NCI-H1417 (cell line): ENCODE measurements at regions not wholly inside any gene's neighbourhood (a gene's known extent, or its start where the extent isn't known, plus 50 kb on each side); places are given as distances from the start of the nearest gene placed in this dataset.
"Not testable (repeated sequence)": the region's sequence is repeated elsewhere in the genome, so short reads cannot be mapped to it uniquely, and the experiment has no call there.

ENCODE experiments used
- DNase-seq, 3 experiments: peaks; one replicate each; lab custom pipeline; 2025; lab: John Stamatoyannopoulos, UW

DNA sequence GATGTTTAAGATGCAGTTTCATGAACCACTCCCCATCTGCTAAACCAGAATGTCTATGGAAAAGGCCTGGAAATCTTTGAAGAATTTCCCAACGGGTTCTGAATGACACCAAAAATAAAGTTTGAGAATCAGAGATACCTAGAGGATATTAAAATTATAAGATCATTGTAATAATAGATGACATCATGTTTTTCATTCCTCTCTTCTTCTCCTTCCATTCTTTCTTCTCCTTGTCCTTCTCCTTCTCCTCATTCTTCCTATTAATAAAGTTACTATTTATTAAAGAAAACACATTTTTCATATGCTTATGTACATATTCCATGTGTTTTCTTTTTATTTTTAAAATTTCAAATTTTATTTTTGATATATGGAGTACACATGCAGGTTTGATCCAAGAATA lies 1449.4 kb downstream of the LRFN5 start:
- DNase-seq: no peak

DNA sequence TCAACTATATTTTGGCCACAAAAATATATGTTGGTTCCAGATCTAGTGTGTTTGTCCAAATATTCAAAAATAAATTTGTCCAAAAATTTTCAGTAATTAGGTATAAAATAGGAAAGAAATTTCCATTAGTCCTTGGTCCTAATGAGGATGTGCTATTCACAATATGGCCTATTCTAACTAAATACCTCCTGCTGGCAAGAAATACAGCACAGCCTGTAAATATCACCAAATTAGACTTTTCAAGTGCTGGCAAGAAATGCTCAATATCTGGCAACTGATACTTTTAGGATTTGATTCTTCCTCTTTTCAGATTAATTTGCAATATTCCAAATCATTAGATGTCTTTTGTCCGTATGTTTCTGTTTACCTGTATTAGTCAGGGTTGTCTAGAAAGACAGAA lies 1446.2 kb downstream of the LRFN5 start:
- no peak for DNase-seq

DNA sequence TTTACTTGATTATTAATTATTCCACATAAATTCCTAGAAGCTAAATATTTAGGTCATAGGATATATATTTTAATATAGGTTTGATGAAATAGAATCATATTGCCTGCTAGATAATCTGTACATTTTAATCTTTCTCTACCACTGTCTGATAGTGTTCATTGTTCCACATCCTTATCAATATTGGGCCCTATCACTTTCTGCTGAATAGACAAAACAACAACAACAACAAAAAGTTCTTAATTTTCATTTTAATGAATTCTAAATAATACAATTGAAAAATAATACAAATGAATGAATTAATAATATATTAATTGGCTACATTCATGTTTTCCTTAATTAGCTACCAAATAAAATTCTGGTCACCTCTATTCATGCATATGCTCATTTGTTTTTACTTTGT lies 1437.2 kb downstream of the LRFN5 start:
- DNase-seq: no peak

DNA sequence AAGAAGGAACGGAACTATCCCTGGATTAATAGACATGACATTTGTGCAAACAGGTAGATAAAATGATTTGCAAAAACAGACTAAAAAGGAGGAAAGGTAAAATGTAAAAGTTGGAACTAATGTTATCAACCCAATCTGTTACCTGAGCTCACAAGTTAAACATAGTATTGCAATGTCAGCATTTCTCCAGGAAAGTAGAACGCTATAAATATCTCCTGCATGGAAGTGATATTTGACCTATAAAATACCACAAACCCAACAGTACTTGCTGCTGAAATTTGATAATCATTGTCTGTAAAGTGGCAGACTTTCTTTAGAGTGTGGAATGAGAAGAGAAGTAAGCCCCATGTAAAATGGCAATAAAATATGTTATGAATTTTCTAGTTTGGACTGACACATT lies 1435.7 kb downstream of the LRFN5 start:
- DNase-seq: peak in 1 of 3 experiments; percentile 71

DNA sequence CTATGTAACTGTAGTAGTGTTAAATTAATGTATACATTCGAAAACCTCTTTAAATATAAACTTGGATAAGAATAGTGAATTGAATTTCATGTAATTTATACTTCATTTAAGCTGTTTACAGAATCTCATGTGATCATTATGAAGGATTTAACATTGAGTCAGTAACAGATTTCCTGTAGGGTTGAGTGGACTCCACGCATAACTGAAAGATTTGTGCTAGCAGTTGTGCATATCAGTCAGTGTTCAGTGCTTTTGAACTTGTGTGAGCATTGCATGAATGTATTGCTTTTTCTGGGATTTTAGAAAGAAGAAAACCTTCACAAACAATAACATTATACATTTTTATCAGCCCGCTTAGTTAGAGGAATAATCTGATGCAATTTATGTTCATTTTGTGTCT lies 1435.3 kb downstream of the LRFN5 start:
- DNase-seq: no peak

DNA sequence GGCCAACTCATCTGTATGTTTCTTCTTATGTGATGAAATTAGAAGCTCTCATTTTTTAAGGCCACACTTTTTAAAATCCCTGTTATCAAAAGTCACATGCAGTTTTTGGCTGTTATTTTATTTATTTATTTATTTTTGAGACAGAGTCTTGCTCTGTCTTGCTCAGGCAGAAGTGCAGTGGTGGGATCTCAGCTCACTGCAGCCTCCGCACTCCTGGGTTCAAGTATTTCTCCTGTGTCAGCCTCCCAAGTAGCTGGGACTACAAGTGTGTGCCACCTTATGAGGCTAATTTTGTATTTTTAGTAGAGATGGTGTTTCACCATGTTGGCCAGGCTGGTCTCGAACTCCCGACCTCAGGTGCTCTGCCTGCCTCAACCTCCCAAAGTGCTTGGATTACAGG lies 1434.5 kb downstream of the LRFN5 start:
- DNase-seq: no peak

DNA sequence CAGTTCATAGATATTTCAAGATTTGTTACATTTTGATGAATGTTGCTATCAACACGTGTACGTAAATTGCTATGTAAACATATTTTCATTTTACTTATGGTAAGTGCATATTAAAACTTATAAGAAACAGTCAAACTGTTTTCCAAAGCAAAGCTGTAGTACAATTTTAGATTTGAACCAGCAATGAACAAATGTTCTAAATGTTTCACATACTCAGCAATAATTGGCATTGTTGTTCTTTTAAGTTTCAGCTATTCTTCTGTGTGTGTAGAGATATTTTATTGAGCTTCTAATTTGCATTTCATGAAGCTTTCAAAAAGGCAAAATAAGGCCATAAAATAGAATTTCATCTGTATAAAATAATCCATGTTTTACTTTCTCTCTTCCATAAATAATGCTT lies 1433.2 kb downstream of the LRFN5 start:
- no peak for DNase-seq

DNA sequence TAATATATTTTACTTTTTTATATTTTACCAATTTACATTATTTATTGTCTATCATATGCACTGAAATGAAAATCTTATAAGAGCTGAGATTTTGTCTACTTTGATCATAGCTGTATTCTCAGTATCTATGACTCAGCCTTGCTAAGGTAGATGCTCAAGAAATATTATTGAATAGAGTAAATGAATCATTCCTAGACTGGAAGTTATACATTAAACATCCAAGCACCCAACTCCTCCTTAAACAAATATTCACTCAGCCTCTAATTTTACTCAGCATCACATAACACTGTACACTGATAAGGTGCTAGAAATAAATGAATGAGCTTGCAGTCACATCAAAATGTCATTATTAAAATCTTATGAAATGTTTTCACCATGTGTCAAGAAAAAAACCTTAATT lies 1424.9 kb downstream of the LRFN5 start:
- no peak for DNase-seq

DNA sequence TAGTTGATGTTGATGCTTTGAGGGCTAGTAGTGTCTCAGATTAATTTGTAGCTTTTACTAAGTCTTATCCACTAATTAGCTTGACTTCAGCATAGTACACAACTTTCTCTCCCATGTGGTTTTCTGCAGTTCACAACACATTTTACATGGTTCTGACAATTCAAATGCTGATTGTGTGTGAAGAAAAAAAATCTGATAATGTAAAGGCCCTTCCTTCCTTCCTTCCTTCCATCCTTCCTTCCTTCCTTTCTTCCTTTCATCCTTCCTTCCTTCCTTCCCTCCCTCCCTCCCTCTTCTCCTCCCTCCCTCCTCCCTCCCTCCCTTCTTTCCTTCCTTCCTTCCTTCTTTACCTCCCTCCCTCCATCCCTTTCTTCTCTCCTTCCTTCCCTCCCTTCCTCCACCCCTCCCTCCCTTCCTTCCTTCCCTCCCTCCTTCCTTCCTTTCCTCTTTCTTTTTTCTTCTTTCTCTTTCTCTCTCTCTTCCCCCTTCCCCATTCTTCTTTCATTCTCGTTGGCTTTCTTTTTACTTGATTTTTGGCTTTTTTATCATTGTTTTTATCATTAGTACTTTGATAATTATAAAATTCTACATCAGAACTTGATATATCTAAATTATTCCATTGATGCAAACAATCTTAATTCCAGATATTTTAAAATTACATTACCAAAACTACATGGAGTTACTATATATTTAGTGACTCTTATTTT lies 1415.6 kb downstream of the LRFN5 start:
- no peak for DNase-seq

DNA sequence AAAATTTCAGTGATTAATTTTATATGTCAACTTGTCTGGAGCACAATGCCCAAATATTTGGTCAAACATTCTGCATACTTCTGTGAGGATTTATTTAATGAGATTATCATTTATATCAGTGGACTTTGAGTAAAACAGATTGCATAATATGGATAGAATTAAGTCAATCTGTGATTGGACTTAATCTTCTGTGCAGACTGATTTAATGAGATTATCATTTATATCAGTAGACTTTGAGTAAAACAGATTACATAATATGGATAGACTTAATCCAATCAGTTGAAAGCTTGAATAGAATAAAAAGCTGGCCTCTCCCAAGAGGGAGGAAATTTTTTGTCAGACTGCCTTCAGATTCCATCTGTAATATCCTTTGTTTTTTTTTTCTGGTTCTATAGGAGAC lies 1413.2 kb downstream of the LRFN5 start:
- DNase-seq: no peak

DNA sequence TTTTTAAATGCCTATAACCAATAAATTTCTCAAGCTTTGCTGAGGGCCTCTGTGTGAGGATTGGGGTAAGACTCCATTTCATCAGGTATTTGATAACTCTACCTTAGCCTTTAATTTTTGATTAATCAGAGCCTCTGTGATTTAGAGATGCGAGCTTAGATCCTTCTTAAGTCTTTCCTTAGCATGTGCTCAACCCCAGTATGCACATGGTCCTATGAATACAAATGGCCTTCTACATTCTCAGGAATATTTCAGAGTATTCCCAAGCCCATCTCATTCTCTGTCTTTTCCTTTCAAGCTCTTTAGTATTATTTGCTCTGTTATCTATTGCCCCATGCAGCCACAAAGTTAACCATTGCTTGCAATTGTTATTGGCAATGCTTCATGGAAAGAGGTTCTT lies 1407.7 kb downstream of the LRFN5 start:
- no peak for DNase-seq

DNA sequence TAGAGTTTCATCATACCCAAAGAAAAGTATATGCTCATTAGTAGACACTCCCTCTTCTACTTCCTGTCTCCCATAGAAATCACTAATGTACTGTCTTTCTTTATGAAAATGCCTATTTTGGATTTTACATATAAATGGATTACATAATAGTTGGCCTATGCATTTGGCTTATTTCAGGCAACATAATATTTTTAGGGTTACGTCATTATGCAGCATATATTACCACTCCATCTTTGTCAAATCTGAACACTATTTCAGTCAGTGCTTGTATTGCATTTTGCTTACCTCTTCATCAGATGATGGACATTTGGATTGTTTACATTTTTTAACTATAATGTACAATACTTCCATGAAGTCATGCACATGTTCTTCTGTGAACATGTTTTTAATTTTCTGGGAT lies 1406.1 kb downstream of the LRFN5 start:
- no peak for DNase-seq

DNA sequence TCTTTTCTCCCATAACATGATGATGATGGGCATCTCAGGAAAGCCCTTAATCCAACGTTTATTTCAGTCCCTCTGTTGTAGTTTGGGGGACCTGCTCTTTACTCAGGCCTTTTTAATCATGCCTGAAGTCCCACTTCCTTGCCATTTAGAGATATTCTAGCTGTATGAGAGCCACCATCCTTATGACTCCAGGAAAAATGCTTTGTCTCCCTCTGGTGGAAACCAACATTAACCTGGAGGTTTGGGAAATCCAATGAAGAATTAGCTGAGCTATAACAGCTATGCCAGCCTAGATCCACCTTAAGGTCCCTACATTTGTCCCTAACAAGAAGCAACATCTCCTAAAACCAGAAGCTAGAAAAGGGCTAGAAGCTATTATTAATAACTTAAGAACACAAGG lies 1399.1 kb downstream of the LRFN5 start:
- DNase-seq: peak in 1 of 3 experiments; percentile 5

DNA sequence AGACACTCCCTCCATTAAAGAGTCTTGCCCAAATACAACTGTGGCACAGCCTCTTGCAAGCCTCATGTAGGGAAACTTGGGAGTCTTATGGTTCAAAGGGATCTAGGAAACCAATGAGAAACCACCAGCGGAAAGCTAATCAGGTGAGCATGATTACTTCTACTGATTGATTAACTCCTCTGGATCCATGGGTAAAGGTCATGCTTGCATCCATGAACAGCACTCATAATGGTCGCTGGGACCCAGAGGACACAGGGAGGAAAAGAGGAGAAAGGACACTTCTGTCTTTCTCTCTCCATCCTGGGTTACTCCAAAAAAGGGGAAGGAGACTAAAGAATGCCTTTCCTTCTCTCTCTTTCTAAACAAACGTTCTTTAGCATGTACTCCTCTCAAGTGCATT lies 1397.2 kb downstream of the LRFN5 start:
- peak in 2 of 3 experiments; percentile 9 to 39 for DNase-seq

DNA sequence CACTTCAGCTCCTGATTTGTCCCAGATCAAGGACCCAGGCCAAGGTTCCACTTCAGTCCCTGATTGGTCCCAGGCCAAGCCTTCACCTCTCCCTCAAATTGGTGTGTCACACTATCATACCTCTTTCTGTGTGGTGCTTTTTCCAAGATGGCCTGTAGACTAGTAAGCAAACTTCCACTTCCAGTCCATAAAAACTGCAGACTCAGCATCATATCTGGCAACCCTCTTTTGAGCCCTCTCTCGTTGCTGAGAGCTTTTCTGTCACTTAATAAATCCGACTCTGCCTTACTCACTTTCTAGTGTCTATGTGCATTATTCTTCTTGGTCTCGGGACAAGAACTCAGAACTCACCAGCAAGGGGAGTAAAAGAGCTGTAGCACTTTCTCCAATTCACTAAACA lies 1395.1 kb downstream of the LRFN5 start:
- peak in 1 of 3 experiments; percentile 15 for DNase-seq

DNA sequence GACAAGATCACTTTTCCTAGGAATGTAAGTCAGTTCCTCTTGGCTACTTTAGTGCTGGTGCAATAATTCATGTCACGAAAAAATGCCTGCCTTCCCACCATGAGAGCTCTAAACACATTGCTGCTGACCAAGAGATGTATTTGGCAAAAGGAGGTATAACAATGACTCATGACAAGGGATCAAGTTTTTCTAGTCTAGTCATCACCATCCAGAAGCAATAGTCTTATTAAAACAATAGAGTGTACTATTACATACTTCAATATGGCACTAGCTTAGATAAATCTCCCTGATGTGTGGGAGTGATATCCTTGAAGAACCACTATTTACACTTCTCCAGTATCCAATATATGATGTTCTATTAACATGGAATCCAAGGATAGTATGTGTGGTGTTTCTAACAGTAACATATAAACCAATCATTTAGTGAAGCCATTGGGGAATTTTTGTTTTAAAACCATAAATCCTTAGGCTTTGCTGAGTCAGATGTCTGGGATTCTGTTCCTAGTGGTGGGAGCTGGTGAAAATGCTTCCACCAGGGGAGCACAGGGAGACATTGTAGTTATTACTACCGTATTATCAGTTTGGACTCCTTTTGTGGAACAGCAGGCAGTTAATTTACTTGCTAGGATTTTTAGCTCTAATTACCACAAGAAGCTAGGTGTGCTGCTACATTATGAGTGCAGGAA lies 1387.5 kb downstream of the LRFN5 start:
- DNase-seq: no peak

DNA sequence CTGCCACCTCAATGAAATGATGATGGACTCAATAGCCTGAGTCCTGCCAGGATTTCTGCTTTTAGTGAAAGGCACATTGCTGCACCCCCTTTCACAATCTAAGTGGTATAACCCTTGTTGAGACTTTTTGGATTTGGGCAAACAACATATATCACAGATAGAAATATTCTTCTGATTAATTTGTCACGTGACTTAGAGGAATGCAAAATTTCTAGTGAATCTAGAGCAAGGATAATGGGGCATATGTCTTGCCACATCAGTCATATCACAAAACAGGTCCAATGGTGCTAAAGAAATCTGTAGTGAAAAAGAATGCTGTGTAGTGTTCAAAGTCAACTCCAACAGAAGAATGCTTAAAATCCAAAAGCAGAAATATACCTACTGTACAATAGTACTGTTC lies 1386.3 kb downstream of the LRFN5 start:
- no peak for DNase-seq

DNA sequence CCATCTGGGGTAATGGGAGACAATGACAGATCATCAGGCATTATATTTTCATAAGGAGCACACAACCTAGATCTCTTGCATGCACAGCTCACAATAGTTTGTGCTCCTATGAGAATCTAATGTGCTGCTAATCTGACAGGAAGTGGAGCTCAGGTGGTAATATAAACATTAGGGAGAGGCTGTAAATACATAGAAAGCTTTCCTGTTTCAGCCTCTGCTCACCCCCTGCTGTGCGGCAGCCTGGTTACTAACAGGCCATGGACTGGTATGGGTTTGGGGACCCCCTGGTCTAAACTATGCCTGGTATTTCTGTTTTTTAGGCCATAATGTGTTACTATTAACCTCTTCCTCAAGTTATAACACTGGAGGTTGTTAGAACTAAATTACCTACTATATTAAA lies 1373.7 kb downstream of the LRFN5 start:
- DNase-seq: peak in 1 of 3 experiments; percentile 16

DNA sequence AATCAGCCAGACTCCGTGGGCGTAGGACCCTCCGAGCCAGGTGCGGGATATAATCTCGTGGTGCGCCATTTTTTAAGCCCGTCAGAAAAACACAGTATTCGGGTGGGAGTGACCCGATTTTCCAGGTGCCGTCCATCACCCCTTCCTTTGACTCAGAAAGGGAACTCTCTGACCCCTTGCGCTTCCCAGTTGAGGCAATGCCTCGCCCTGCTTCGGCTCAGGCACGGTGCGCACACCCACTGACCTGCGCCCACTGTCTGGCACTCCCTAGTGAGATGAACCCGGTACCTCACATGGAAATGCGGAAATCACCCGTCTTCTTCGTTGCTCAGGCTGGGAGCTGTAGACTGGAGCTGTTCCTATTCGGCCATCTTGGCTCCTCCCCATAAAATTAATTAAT lies 1366.5 kb downstream of the LRFN5 start:
- not testable (repeated sequence) for DNase-seq

DNA sequence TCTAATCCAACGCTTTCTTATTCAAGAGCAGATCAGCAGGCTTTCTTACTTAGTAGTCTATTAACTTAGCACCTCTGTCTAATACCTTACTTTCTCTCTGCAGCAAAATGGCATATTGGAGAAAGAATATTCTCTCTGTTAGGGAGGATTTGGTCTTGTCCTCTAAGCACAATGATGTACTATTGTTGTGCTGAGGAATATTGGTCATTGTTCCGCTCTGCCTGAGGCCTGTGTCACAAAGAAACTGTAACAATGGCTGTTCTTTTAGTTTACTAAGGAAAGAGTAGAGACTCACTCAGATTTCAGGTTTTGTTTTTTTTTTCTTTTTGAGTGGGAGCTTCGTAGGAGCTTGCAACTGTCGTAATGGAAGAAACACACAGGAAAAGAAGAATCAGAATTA lies 1358.8 kb downstream of the LRFN5 start:
- DNase-seq: no peak

DNA sequence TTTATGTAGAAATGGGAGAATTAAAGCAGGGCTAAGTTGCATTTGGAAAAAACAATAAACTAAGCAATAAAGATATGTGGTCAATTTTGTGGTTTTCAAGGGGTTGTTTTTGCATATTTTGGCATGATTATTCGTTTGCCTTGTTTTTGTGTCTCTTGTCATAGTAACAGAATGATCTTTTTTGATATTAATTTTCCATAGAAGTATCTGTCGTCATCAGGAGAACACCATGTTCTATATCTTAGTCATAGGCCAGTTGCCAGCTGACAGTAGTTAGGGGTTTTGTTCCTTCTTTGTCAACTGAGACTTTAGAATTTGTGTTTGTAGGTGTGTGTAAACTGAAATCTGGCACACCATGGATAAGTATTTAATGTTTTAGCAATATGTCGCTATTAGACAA lies 1354.8 kb downstream of the LRFN5 start:
- no peak for DNase-seq

DNA sequence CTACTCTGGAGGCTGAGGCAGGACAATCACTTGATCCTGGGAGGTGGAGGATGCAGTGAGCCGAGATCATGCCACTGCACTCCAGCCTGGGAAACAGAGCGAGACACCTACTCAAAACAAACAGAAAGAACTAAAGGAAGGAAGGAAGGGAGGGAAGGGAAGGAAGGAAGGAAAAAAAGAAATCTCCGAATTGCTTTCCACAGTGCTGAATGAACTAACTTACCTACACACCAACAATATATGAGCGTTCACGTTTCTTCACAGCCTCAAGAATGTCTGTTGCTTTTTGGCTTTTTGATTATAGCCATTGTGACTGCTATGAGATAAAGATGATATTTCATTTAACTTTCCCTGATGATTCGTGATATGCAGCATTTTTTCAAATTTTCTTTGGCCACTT lies 1343.7 kb downstream of the LRFN5 start:
- no peak for DNase-seq

DNA sequence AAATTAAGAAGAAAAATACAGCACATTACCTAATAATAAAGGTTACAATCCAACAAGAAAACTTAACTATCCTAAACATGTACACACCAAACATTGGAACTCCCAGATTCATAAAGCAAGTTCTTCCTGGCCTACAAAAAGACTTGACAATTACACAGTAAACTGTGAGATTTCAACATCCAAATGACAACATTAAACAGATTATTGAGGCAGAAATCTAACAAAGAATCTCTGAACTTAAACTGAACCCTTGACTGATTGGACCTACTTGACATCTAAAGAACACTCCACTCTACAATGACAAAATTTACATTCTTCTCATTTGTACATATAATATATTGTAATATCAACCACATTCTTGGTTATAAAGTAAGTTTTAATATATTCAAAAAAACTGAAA lies 1341.3 kb downstream of the LRFN5 start:
- DNase-seq: no peak

DNA sequence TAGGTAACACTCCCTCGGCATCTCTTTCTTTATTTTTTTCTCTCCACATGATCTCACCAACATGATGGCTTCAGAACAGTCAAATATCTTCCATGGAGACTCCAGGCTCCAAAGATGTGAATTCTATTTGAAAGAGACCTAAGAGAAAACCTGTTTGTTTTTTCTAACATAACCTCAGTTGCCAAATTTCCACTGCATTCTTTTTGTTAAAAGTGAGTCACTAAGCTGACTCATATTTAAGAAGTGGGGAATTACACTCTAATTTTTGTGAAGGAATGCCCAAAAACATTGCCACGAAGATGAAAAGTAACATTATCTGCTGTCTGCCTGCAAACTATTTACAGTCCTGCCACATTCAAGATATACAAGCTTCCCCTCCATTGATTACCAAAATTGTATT lies 1337.6 kb downstream of the LRFN5 start:
- no peak for DNase-seq
